ENCODE measurements at regions not wholly inside any gene's neighbourhood (a gene's known extent, or its start where the extent isn't known, plus 50 kb on each side); places are given as distances from the start of the nearest gene placed in this dataset.

DNA sequence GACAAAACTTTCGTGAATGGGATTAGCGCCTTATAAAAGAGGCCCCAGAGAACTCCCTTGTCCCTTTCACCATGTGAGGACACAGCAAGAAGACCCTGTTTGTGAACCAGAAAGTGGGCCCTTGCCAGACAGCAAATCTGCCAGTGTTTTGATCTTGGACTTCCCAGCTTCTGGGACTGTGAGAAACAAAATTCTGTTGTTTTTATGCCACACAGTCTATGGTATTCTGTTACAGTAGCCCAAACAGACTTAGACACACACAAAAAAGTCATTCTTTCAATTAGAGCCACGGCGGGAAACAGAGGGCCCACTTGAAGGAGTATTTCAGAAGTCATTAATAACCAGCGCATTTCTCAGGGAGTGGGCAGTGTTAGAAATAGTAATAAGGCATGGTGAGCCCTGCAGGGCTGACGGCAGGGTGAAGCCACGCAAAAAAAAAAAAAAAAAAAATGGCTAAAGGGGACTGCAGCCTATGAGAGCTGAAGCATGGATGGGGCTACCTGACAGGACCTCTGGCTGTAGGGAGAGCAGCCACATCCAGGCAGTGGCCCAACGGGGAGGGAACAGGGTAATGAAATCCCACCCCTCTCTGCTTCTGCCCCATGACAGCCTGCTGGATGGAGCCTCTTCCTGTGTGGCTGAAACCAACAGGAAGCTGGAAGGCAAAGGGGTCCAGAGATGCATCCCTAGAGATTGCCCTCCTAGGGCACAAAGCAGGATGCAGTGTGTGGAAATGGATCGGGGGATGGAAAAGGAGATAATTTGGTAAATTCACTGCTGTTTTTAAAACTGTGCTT lies 189.3 kb downstream of the KCNS3 start:
- no peak overlapping the region for H3K27ac ChIP-seq
- no peaks in the 10 kb centered on the region for H3K9me3 ChIP-seq
- H3K36me3 ChIP-seq = no peaks in the 10 kb centered on the region
- no peak for DNase-seq
- no peak overlapping the region for H3K4me3 ChIP-seq
- no peaks in the 10 kb centered on the region for H3K27me3 ChIP-seq
- no peak for TF ChIP-seq POLR2A (IDR thresholded peaks at IDR 0.05)
- TF ChIP-seq, protein P1, sequence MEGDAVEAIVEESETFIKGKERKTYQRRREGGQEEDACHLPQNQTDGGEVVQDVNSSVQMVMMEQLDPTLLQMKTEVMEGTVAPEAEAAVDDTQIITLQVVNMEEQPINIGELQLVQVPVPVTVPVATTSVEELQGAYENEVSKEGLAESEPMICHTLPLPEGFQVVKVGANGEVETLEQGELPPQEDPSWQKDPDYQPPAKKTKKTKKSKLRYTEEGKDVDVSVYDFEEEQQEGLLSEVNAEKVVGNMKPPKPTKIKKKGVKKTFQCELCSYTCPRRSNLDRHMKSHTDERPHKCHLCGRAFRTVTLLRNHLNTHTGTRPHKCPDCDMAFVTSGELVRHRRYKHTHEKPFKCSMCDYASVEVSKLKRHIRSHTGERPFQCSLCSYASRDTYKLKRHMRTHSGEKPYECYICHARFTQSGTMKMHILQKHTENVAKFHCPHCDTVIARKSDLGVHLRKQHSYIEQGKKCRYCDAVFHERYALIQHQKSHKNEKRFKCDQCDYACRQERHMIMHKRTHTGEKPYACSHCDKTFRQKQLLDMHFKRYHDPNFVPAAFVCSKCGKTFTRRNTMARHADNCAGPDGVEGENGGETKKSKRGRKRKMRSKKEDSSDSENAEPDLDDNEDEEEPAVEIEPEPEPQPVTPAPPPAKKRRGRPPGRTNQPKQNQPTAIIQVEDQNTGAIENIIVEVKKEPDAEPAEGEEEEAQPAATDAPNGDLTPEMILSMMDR (IDR thresholded peaks at IDR 0.05) = no peak
- peaks cover 0 to 4% (median 0%) of the 10 kb centered on the region in 4 donors for H3K4me1 ChIP-seq

DNA sequence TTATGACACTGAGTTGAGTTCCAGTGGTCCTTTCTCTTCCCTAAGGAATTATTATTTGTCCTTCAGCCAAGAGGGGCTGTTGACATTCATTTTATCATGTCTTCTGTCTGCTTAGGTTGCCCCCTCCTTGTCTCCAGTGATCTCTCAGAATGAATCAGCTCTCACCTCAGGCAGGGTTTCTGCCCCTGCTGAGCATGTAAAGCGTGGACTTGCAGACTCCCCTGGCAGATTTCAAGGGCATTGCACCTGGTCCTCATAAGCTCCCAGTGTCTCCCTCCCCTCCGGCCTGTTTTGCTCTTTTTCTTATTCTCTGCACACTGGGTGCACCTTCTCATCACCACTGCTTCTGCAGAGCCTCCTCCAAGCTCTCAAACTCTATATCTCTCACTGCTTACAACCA lies 188.4 kb downstream of the KCNS3 start:
- no peaks in the 10 kb centered on the region for H3K9me3 ChIP-seq
- TF ChIP-seq POLR2A (IDR thresholded peaks at IDR 0.05) = no peak
- TF ChIP-seq, protein P1 (IDR thresholded peaks at IDR 0.05) = no peak
- no peaks in the 10 kb centered on the region for H3K36me3 ChIP-seq
- no peak overlapping the region for H3K27ac ChIP-seq
- DNase-seq = no peak
- peaks cover 0 to 4% (median 0%) of the 10 kb centered on the region in 4 donors for H3K4me1 ChIP-seq
- H3K27me3 ChIP-seq = no peaks in the 10 kb centered on the region
- H3K4me3 ChIP-seq = no peak overlapping the region

DNA sequence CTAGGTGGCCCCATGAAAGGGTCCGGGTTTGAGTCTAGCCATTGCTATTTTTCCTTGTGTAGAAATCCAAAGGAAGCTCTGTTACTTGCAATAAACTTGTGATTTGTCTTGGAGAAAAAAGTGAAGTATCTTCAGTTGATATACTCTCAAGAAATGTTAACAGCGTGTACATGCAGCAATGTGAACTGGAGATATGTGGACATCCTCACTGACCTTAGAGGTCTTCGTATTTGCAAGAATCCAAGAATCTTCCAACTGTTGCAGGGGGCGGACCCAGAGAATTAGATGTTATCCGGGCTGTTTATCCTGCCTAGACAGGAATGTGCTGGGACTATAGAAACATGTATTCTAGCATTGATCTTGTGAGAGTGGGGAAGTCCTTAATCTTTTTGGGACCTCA lies 187.6 kb downstream of the KCNS3 start:
- Histone ChIP-seq H3K27ac (peak overlapping the region in 1 of 4 donors; percentile 30), H3K36me3 (no peaks in the 10 kb centered on the region), H3K4me3 (no peak overlapping the region), H3K4me1 (peaks cover 0 to 4% (median 0%) of the 10 kb centered on the region in 4 donors), H3K9me3 (no peaks in the 10 kb centered on the region), H3K27me3 (no peaks in the 10 kb centered on the region)
- DNase-seq = no peak
- TF ChIP-seq, protein P1 (IDR thresholded peaks at IDR 0.05) = no peak
- no peak for TF ChIP-seq POLR2A (IDR thresholded peaks at IDR 0.05)

DNA sequence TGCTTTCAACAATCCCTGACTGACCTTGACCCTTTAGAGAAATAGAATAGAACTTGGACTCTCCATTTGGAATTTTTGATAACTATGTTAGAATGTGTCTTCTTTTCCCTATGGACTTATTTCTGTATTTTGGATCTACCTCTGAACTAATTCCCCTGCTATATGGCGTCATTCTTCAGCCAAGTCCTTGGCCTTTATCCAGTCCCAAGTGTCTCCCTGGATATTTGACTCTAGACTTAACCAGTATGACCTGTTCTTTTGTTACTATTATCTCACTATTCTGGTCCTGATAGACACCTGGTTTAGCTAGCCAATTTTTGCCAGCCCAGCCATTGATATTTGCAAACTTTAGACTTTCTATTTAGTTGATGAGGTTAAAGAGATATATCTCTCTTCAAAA lies 186.8 kb downstream of the KCNS3 start:
- Histone ChIP-seq H3K27me3 (no peaks in the 10 kb centered on the region), H3K9me3 (no peaks in the 10 kb centered on the region), H3K4me3 (no peak overlapping the region), H3K36me3 (no peaks in the 10 kb centered on the region), H3K27ac (no peak overlapping the region), H3K4me1 (peaks cover 0 to 4% (median 0%) of the 10 kb centered on the region in 4 donors)
- DNase-seq = no peak
- TF ChIP-seq, protein P1 (IDR thresholded peaks at IDR 0.05) = no peak
- no peak for TF ChIP-seq POLR2A (IDR thresholded peaks at IDR 0.05)

DNA sequence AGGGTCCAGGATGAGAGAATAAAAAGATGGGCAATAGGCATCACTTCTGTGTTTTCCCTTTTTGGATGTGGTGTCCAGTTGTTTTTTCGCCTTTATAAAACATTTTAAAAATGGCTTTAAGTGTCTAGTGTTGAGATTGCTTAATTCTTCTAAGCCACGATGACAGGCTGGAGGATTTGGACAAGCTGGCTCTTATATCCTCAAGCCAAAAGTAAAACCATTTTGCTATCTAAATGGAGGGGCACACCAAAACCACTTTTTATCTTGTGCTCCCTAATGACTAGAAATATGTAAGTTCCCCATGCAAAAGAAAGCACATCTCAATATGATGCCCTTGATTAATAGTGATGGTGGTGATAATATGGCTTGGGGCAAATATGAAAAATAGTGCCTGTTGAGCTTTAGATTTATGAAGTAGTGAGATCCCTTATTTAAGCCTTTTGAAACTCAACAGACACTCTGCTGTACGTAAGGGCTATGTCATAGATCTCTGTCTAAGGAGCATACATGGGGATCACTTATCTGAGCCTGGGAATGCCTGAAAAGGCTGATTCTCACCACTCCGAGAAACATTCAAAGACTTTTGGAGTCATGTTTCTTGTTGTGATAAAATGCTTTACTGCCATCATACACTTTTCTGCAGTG lies 185.5 kb downstream of the KCNS3 start:
- peaks cover 0 to 4% (median 0%) of the 10 kb centered on the region in 4 donors for H3K4me1 ChIP-seq
- no peak for TF ChIP-seq POLR2A (IDR thresholded peaks at IDR 0.05)
- TF ChIP-seq, protein P1 (IDR thresholded peaks at IDR 0.05) = no peak
- DNase-seq = no peak
- no peak overlapping the region for H3K4me3 ChIP-seq
- no peaks in the 10 kb centered on the region for H3K36me3 ChIP-seq
- H3K27ac ChIP-seq = peak overlapping the region in 1 of 4 donors; percentile 61
- H3K9me3 ChIP-seq = no peaks in the 10 kb centered on the region
- no peaks in the 10 kb centered on the region for H3K27me3 ChIP-seq
